Ovary (tissue), 3 donors: ENCODE measurements at regions not wholly inside any gene's neighbourhood (a gene's known extent, or its start where the extent isn't known, plus 50 kb on each side); places are given as distances from the start of the nearest gene placed in this dataset.
"Not testable (repeated sequence)": the region's sequence is repeated elsewhere in the genome, so short reads cannot be mapped to it uniquely, and the experiment has no call there.

Source experiments
- CTCF ChIP-seq, 3 donors: fragments of 450-650 bp in 2 of 3; fragments of 200-600 bp in 1 of 3; IDR thresholded peaks; one replicate each; pipeline versions ENCODE4 v1.5.1 to v1.8.0; 2016 to 2022; ENCODE audit warnings: antibody characterized with exemption in 3 of 3, mild to moderate bottlenecking in 1 of 3
- EP300 ChIP-seq: sonication (generic); formaldehyde crosslinking; IDR thresholded peaks from one replicate; pipeline ENCODE4 v1.6.1; 2017; ENCODE audit warnings: antibody characterized with exemption
- POLR2A ChIP-seq: fragments of 450-650 bp; IDR thresholded peaks from one replicate; pipeline ENCODE4 v1.6.1; 2017; ENCODE audit warnings: antibody characterized with exemption, mild to moderate bottlenecking, moderate library complexity
- donor health status: DM: no; HTN: no; CAD: no.

DNA sequence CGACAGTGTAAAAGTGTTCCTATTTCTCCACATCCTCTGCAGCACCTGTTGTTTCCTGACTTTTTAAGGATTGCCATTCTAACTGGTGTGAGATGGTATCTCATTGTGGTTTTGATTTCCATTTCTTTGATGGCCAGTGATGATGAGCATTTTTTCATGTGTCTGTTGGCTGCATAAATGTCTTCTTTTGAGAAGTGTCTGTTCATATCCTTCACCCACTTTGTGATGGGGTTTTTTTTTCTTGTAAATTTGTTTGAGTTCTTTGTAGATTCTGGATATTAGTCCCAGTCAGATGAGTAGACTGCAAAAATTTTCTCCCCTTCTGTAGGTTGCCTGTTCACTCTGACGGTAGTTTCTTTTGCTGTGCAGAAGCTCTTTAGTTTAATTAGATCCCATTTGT lies 76.8 kb upstream of the ZNF746 start:
- not testable (repeated sequence) for TF ChIP-seq CTCF (IDR thresholded peaks at IDR 0.05); POLR2A; EP300
